Kidney (tissue), 13 donors: ENCODE measurements at regions not wholly inside any gene's neighbourhood (a gene's known extent, or its start where the extent isn't known, plus 50 kb on each side); places are given as distances from the start of the nearest gene placed in this dataset.
A peak's percentile ranks its signal among the peaks of the same experiment; 100 is the strongest.

Experiments
- DNase-seq, 5 donors: peaks; one replicate each; pipeline ENCODE4 v3.0.0-alpha.2; 2013 to 2020
- FAIRE-seq: peaks from 2 replicates; lab custom pipeline; 2012; peaks lifted over from hg19 to GRCh38; lab: Jason Lieb, UNC
- H3K27ac ChIP-seq, 2 donors: one replicate each; pipeline ENCODE4 v1.7.0; 2013; ENCODE audit warnings: low read depth in 2 of 2, low read length in 2 of 2, inconsistent platforms in 1 of 2
- H3K27me3 ChIP-seq: one replicate; pipeline ENCODE4 v1.7.1; 2013; ENCODE audit warnings: low read length, inconsistent platforms; ENCODE audit not compliant: control insufficient read depth, insufficient read depth
- H3K36me3 ChIP-seq, 3 donors: one replicate each; pipeline versions ENCODE4 v1.7.0 to v1.7.1; 2013; ENCODE audit warnings: low read length in 3 of 3, control low read depth in 1 of 3, inconsistent platforms in 1 of 3; ENCODE audit not compliant: insufficient read depth in 3 of 3, control insufficient read depth in 2 of 3
- H3K4me1 ChIP-seq, 3 donors: one replicate each; pipeline versions ENCODE4 v1.7.0 to v1.7.1; 2013; ENCODE audit warnings: low read length in 3 of 3, inconsistent platforms in 1 of 3, low read depth in 1 of 3; ENCODE audit not compliant: control insufficient read depth in 2 of 3, insufficient read depth in 2 of 3
- H3K4me3 ChIP-seq, 3 donors: one replicate each; pipeline versions ENCODE4 v1.7.0 to v1.8.1; 2013; ENCODE audit warnings: low read length in 3 of 3, control low read depth in 1 of 3, inconsistent platforms in 1 of 3
- H3K9ac ChIP-seq, 3 donors: one replicate each; pipeline versions ENCODE4 v1.7.0 to v1.7.1; 2013; ENCODE audit warnings: low read length in 3 of 3, control low read depth in 1 of 3, inconsistent platforms in 1 of 3
- H3K9me3 ChIP-seq, 3 donors: one replicate each; pipeline versions ENCODE4 v1.7.0 to v1.7.1; 2013; ENCODE audit warnings: low read length in 3 of 3, control low read depth in 1 of 3, inconsistent platforms in 1 of 3; ENCODE audit not compliant: control insufficient read depth in 2 of 3, insufficient read depth in 1 of 3
- intact Hi-C: fragments of 100-400 bp; cut with DNase I; formaldehyde crosslinking; loops from one replicate; pipeline ENCODE4 v1.11.1; 2022
- TF ChIP-seq, protein P1 (sequence below): IDR thresholded peaks from 3 replicates; pipeline ENCODE4 v1.5.1; 2012; ENCODE audit warnings: mild to moderate bottlenecking, moderate library complexity, borderline replicate concordance; ENCODE audit not compliant: insufficient read depth; ENCODE audit errors: extremely low read depth
- donor health status: control.
- donor health status: control.
- donor health status: control.
- donor health status: control.
- donor health status: control.
- donor health status: DM: yes; HTN: yes; CAD: no.
- donor health status: Normal renal cell carcinoma (clear cell type).

DNA sequence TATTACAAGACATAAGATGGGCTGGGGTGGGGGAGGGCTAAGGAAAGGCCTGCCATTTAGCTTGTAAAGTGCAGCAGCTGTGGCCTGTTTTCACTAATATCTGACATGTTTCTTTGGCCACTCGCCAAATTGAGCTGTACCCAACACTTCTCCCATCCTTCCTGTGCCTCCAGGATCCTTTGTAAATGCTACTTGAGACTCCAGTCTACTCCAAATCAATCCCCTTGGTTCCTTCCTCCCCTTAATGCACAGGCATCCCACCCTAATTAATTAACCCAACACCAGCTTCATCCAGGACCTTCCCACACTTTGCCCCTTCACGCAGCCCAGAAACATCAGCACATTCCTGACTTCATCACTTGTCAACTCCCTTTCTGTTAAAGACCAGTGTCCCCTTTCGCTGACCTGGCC, 55.0 kb upstream of the TCF21 start:
- FAIRE-seq (no peak), DNase-seq (peak in 4 of 5 donors; percentile 77 to 93 (median 88))
- H3K27me3 ChIP-seq = no peaks in the 10 kb centered on the region
- H3K4me3 ChIP-seq = no peak overlapping the region
- TF ChIP-seq, protein P1, sequence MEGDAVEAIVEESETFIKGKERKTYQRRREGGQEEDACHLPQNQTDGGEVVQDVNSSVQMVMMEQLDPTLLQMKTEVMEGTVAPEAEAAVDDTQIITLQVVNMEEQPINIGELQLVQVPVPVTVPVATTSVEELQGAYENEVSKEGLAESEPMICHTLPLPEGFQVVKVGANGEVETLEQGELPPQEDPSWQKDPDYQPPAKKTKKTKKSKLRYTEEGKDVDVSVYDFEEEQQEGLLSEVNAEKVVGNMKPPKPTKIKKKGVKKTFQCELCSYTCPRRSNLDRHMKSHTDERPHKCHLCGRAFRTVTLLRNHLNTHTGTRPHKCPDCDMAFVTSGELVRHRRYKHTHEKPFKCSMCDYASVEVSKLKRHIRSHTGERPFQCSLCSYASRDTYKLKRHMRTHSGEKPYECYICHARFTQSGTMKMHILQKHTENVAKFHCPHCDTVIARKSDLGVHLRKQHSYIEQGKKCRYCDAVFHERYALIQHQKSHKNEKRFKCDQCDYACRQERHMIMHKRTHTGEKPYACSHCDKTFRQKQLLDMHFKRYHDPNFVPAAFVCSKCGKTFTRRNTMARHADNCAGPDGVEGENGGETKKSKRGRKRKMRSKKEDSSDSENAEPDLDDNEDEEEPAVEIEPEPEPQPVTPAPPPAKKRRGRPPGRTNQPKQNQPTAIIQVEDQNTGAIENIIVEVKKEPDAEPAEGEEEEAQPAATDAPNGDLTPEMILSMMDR = no peak
- H3K4me1 ChIP-seq = peaks cover 0 to 3% (median 2%) of the 10 kb centered on the region in 3 donors
- no peaks in the 10 kb centered on the region for H3K9me3 ChIP-seq
- H3K36me3 ChIP-seq = no peaks in the 10 kb centered on the region
- peak overlapping the region in 1 of 2 donors; percentile 33 for H3K27ac ChIP-seq
- H3K9ac ChIP-seq = no peak overlapping the region
- intact Hi-C loops = no loop called here

DNA sequence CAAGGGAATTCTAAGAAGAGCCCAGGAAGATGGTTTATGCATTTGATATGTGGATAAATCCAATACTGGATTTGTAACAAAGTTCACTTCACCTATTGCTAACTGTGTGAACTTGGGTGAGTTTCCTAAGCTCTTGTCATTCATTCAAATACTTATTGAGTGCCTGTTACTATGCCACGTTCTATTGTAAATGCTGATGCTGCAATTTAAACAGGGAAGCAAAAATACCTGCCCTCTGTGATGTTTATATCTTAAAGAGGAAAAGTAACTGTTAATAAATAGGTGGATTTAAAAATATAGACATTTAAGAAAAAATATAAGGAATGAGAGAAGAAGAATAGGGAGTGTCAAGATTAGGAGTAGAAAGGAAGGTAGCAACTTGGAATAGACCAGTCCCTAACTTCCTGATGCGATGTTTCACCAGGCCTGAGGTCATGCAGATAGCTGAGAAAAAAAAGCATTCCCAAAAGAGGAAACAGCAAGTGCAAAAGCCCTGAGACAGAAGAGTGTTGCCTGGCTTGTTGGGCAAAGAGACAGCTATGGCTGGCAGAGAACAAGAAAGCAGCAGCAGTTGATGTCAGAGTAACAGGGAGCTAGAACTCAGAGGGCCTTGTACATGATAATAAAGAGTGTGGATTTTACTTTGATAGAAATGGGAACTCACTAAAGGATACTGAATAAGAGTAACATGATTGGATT, 54.3 kb upstream of the TCF21 start:
- FAIRE-seq = no peak
- peak overlapping the region in 1 of 3 donors; percentile 6 for H3K4me3 ChIP-seq
- no peaks in the 10 kb centered on the region for H3K27me3 ChIP-seq
- TF ChIP-seq, protein P1 = no peak
- H3K27ac ChIP-seq = no peak overlapping the region
- no peaks in the 10 kb centered on the region for H3K9me3 ChIP-seq
- no peak for DNase-seq
- intact Hi-C loops = no loop called here
- H3K9ac ChIP-seq = no peak overlapping the region
- H3K36me3 ChIP-seq = no peaks in the 10 kb centered on the region
- peaks cover 0 to 3% (median 2%) of the 10 kb centered on the region in 3 donors for H3K4me1 ChIP-seq

DNA sequence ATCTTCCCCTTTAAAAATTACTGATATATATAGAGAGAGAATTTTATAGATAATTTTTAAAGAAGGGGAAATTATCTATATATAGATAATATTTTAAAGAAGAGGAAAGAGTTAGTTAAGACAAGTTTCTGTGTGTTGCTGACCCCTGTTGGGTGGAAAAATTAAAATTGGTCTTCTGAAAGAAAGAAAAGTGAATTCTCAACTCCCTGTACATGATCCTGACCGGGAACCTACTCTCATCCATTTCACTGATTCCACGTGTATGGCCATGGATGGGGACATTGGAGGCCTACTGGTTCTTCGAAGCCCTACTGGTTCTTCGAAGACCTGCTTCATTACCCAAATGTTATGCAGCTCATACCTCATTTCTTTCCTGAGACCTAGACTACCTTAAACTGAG, 53.0 kb upstream of the TCF21 start:
- Histone ChIP-seq H3K4me1 (peaks cover 0 to 3% (median 0%) of the 10 kb centered on the region in 3 donors), H3K36me3 (no peaks in the 10 kb centered on the region), H3K9ac (no peak overlapping the region), H3K27ac (no peak overlapping the region), H3K4me3 (no peak overlapping the region), H3K27me3 (no peaks in the 10 kb centered on the region), H3K9me3 (no peaks in the 10 kb centered on the region)
- DNase-seq (peak in 1 of 5 donors; percentile 54), FAIRE-seq (no peak)
- TF ChIP-seq, protein P1 = no peak
- intact Hi-C loops = no loop called here
